Amygdala (tissue), 56 donors: ENCODE measurements at regions not wholly inside any gene's neighbourhood (a gene's known extent, or its start where the extent isn't known, plus 50 kb on each side); places are given as distances from the start of the nearest gene placed in this dataset.
"Not testable (repeated sequence)": the region's sequence is repeated elsewhere in the genome, so short reads cannot be mapped to it uniquely, and the experiment has no call there.

ENCODE experiments used
- DNase-seq, 56 donors: peaks; one replicate each; lab custom pipeline; 2025; lab: John Stamatoyannopoulos, UW

GRCh38 chr13:96934889-96935489, 59.3 kb downstream of the OXGR1 start:
- DNase-seq, result no peak

GRCh38 chr13:96925916-96926628, 68.2 kb downstream of the OXGR1 start:
- no peak for DNase-seq

GRCh38 chr13:96925477-96925876, 68.8 kb downstream of the OXGR1 start:
- DNase-seq, result no peak

- DNase-seq, result not testable (repeated sequence)
Measured at GRCh38 chr13:96918861-96919631, 75.2 kb downstream of the OXGR1 start.

- DNase-seq, result no peak
Measured at GRCh38 chr13:96904232-96904631, 90.0 kb downstream of the OXGR1 start.

- DNase-seq, result no peak
Measured at GRCh38 chr13:96903085-96903484, 91.2 kb downstream of the OXGR1 start.

GRCh38 chr13:96900986-96901385, 93.3 kb downstream of the OXGR1 start:
- DNase-seq, result no peak

- no peak for DNase-seq
Measured at GRCh38 chr13:96899946-96900345, 94.3 kb downstream of the OXGR1 start.

- DNase-seq, result peak in 42 of 56 donors; percentile 0 to 68 (median 10)
Measured at GRCh38 chr13:96898646-96899254, 95.5 kb downstream of the OXGR1 start.

GRCh38 chr13:96898212-96898611, 96.1 kb downstream of the OXGR1 start:
- DNase-seq, result no peak
